Transverse colon (tissue), 4 donors: ENCODE measurements at regions not wholly inside any gene's neighbourhood (a gene's known extent, or its start where the extent isn't known, plus 50 kb on each side); places are given as distances from the start of the nearest gene placed in this dataset.

Source experiments
- DNase-seq: peaks from one replicate; pipeline ENCODE4 v3.0.0-alpha.2; 2019
- H3K27ac ChIP-seq, 4 donors: fragments of 200-600 bp; sonication (generic); 2 replicates each; pipeline ENCODE4 v1.5.1; 2016 to 2018; ENCODE audit warnings: inconsistent platforms in 4 of 4
- H3K27me3 ChIP-seq: fragments of 200-600 bp; sonication (generic); 2 replicates; pipeline ENCODE4 v1.5.1; 2017; ENCODE audit warnings: inconsistent platforms
- H3K36me3 ChIP-seq, 4 donors: fragments of 200-600 bp; sonication (generic); 2 replicates each; pipeline ENCODE4 v1.5.1; 2017 to 2019; ENCODE audit warnings: inconsistent platforms in 4 of 4
- H3K4me1 ChIP-seq, 4 donors: fragments of 200-600 bp; sonication (generic); 2 replicates each; pipeline ENCODE4 v1.5.1; 2017 to 2020; ENCODE audit warnings: inconsistent platforms in 4 of 4
- H3K4me3 ChIP-seq, 4 donors: fragments of 200-600 bp; sonication (generic); 1 replicate in 1 of 4; 2 replicates in 3 of 4; pipeline versions ENCODE4 v1.5.1 to v1.6.1; 2017 to 2019; ENCODE audit warnings: inconsistent platforms in 4 of 4
- H3K9me3 ChIP-seq, 2 donors: fragments of 200-600 bp; sonication (generic); 2 replicates each; pipeline ENCODE4 v1.5.1; 2017 to 2019; ENCODE audit warnings: inconsistent platforms in 2 of 2
- EP300 ChIP-seq: sonication (generic); formaldehyde crosslinking; IDR thresholded peaks from one replicate; pipeline ENCODE4 v1.6.1; 2017; ENCODE audit warnings: antibody characterized with exemption, low read depth
- POLR2A ChIP-seq: fragments of 450-650 bp; IDR thresholded peaks from one replicate; pipeline ENCODE4 v1.6.1; 2016; ENCODE audit warnings: antibody characterized with exemption, mild to moderate bottlenecking, moderate library complexity
- POLR2AphosphoS5 ChIP-seq, 3 donors: sonication (generic); formaldehyde crosslinking; IDR thresholded peaks; one replicate each; pipeline ENCODE4 v1.6.1; 2016; ENCODE audit warnings: antibody characterized with exemption in 3 of 3
- WGBS, 2 donors: methylation state at CpG; one replicate each; pipeline ENCODE4 v1.1.5; 2018; ENCODE audit warnings: low coverage in 1 of 2; 5-methylcytosine and 5-hydroxymethylcytosine counted together
- in situ Hi-C, 4 donors: fragments of 200-750 bp; cut with MboI; loops; one replicate each; pipeline versions ENCODE4 v1.15.0 to v1.15.1; 2017; ENCODE audit warnings: low sequenced_read_pairs in 3 of 4, low pct_ligation_motif_present in 1 of 4, low pct_unique_long_range_greater_than_20kb in 1 of 4
- intact Hi-C: fragments of 100-400 bp; cut with DNase I; formaldehyde crosslinking; loops from one replicate; pipeline ENCODE4 v1.15.1; 2023; ENCODE audit warnings: low total_unique reads
- TF ChIP-seq, protein P1 (sequence below), 5 experiments: fragments of 200-600 bp in 3 of 5; fragments of 450-650 bp in 2 of 5; sonication (generic) in 3 of 5; IDR thresholded peaks; 1 replicate in 2 of 5; 2 replicates in 3 of 5; pipeline ENCODE4 v1.5.1; 2016 to 2017; ENCODE audit warnings: antibody characterized with exemption in 5 of 5, inconsistent platforms in 3 of 5, mild to moderate bottlenecking in 2 of 5, moderate library complexity in 1 of 5

DNA sequence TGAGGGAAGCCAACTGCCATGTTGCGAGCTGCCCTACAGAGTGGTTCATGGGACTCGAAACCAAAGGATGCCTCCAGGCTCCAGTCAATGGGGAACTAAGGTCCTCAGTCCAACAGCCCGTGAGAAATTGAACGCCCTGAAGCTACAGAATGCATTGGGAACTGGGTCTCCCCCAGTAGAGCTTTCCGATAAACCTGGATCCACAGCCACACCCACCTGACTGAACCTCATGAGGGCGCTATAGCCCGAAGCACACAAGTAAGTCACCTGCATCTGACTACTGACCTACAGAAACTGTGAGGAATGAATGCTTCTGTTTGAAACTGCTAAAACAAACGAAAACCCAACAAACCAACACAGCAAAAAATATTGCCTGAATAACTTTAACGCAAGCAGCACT, 1297.7 kb downstream of the AACS start:
- Histone ChIP-seq H3K9me3 (no peaks in the 10 kb centered on the region), H3K27me3 (no peaks in the 10 kb centered on the region), H3K27ac (no peak overlapping the region), H3K36me3 (no peaks in the 10 kb centered on the region), H3K4me1 (no peaks in the 10 kb centered on the region), H3K4me3 (no peak overlapping the region)
- no peak for DNase-seq
- intact Hi-C loops = no loop called here
- 73 to 81% methylated on average over 7 to 9 of the region's 9 CpGs for WGBS, 2 donors
- TF ChIP-seq POLR2A = no peak
- TF ChIP-seq, protein P1, sequence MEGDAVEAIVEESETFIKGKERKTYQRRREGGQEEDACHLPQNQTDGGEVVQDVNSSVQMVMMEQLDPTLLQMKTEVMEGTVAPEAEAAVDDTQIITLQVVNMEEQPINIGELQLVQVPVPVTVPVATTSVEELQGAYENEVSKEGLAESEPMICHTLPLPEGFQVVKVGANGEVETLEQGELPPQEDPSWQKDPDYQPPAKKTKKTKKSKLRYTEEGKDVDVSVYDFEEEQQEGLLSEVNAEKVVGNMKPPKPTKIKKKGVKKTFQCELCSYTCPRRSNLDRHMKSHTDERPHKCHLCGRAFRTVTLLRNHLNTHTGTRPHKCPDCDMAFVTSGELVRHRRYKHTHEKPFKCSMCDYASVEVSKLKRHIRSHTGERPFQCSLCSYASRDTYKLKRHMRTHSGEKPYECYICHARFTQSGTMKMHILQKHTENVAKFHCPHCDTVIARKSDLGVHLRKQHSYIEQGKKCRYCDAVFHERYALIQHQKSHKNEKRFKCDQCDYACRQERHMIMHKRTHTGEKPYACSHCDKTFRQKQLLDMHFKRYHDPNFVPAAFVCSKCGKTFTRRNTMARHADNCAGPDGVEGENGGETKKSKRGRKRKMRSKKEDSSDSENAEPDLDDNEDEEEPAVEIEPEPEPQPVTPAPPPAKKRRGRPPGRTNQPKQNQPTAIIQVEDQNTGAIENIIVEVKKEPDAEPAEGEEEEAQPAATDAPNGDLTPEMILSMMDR (IDR thresholded peaks at IDR 0.05) = no peak
- TF ChIP-seq POLR2AphosphoS5 (IDR thresholded peaks at IDR 0.05) = no peak
- TF ChIP-seq EP300 = no peak
- in situ Hi-C loops = no loop called here

- no peak overlapping the region for H3K27ac ChIP-seq
- WGBS, 2 donors = 53 to 58% methylated on average over 3 of the region's 3 CpGs
- no peak for DNase-seq
- H3K27me3 ChIP-seq = no peaks in the 10 kb centered on the region
- no peak overlapping the region for H3K4me3 ChIP-seq
- TF ChIP-seq EP300 = no peak
- TF ChIP-seq POLR2A = no peak
- TF ChIP-seq, protein P1 (IDR thresholded peaks at IDR 0.05) = no peak
- no peak for TF ChIP-seq POLR2AphosphoS5 (IDR thresholded peaks at IDR 0.05)
- in situ Hi-C loops = no loop called here
- H3K36me3 ChIP-seq = no peaks in the 10 kb centered on the region
- H3K4me1 ChIP-seq = no peaks in the 10 kb centered on the region
- H3K9me3 ChIP-seq = no peaks in the 10 kb centered on the region
- intact Hi-C loops = no loop called here
Measured at GRCh38 chr12:126369487-126370463, 1304.5 kb downstream of the AACS start.

- DNase-seq = no peak
- Histone ChIP-seq H3K27me3 (no peaks in the 10 kb centered on the region), H3K4me1 (no peaks in the 10 kb centered on the region), H3K9me3 (no peaks in the 10 kb centered on the region), H3K27ac (no peak overlapping the region), H3K4me3 (no peak overlapping the region), H3K36me3 (no peaks in the 10 kb centered on the region)
- intact Hi-C loops = no loop called here
- 73 to 83% methylated on average over 3 of the region's 3 CpGs for WGBS, 2 donors
- no peak for TF ChIP-seq EP300
- no peak for TF ChIP-seq POLR2AphosphoS5 (IDR thresholded peaks at IDR 0.05)
- no peak for TF ChIP-seq POLR2A
- TF ChIP-seq, protein P1 (IDR thresholded peaks at IDR 0.05) = no peak
- in situ Hi-C loops = no loop called here
Measured at GRCh38 chr12:126383506-126383905, 1318.3 kb downstream of the AACS start.

DNA sequence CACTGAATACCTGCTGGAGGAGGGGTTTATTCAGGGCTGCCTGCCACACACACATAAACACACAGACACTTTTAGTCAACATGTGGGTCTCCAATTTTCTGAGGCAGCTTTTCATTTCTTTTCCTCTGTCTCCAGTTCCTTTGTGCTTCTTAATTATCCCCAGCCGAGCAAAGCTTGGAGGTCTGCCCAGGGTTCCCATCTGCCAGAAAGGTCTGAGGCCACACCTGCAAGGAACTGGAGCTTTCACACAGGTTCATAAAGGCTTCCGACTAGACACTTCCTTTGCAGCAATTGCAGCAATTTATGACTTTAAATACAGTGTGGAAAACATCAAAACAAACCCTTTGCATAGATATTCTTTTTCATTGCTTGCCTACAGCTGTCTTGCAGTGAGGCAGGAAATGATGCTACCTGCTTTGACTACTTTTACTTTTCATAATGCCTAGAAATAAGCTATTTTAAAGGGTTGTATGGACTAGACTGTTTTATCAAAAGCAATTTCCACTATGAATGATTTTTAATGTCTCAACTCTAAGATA, 1318.9 kb downstream of the AACS start:
- no peaks in the 10 kb centered on the region for H3K27me3 ChIP-seq

More for the DNA sequence above, 1318.9 kb downstream of the AACS start:
- in situ Hi-C loops (no loop called here), intact Hi-C loops (no loop called here)
- Histone ChIP-seq H3K36me3 (no peaks in the 10 kb centered on the region), H3K4me3 (no peak overlapping the region), H3K4me1 (no peaks in the 10 kb centered on the region), H3K27ac (no peak overlapping the region), H3K9me3 (no peaks in the 10 kb centered on the region)
- TF ChIP-seq POLR2A = no peak
- TF ChIP-seq, protein P1 (IDR thresholded peaks at IDR 0.05) = no peak
- no peak for TF ChIP-seq POLR2AphosphoS5 (IDR thresholded peaks at IDR 0.05)
- no peak for TF ChIP-seq EP300
- DNase-seq = no peak
- WGBS, 2 donors = 20 to 29% methylated on average over 1 to 2 of the region's 2 CpGs
